ENCODE measurements at regions not wholly inside any gene's neighbourhood (a gene's known extent, or its start where the extent isn't known, plus 50 kb on each side); places are given as distances from the start of the nearest gene placed in this dataset.
"Not testable (repeated sequence)": the region's sequence is repeated elsewhere in the genome, so short reads cannot be mapped to it uniquely, and the experiment has no call there.

- DNase-seq = no peak
These were observed 112.7 kb upstream of the PTPN13 start for GRCh38 chr4:86481440-86481839.

GRCh38 chr4:86482306-86483172 lies 111.6 kb upstream of the PTPN13 start:
- DNase-seq = no peak

- DNase-seq = no peak
These were observed 111.0 kb upstream of the PTPN13 start for GRCh38 chr4:86483173-86483490.

- DNase-seq = no peak
These were observed 110.3 kb upstream of the PTPN13 start for GRCh38 chr4:86483773-86484172.

- DNase-seq = no peak
These were observed 109.9 kb upstream of the PTPN13 start for GRCh38 chr4:86484241-86484640.

- DNase-seq = no peak
These were observed 106.3 kb upstream of the PTPN13 start for GRCh38 chr4:86487738-86488348.

GRCh38 chr4:86493460-86493859 lies 100.7 kb upstream of the PTPN13 start:
- no peak for DNase-seq

GRCh38 chr4:86496094-86497080 lies 97.7 kb upstream of the PTPN13 start:
- DNase-seq = peak; percentile 17

- DNase-seq = no peak
These were observed 97.0 kb upstream of the PTPN13 start for GRCh38 chr4:86497131-86497530.

GRCh38 chr4:86497980-86498862 lies 95.9 kb upstream of the PTPN13 start:
- peak; percentile 43 for DNase-seq

GRCh38 chr4:86498863-86499166 lies 95.3 kb upstream of the PTPN13 start:
- no peak for DNase-seq

- DNase-seq = no peak
These were observed 93.6 kb upstream of the PTPN13 start for GRCh38 chr4:86500527-86500926.

GRCh38 chr4:86502081-86502480 lies 92.0 kb upstream of the PTPN13 start:
- DNase-seq = no peak

- no peak for DNase-seq
These were observed 87.5 kb upstream of the PTPN13 start for GRCh38 chr4:86506591-86506990.

- DNase-seq = no peak
These were observed 85.7 kb upstream of the PTPN13 start for GRCh38 chr4:86508436-86508835.

- no peak for DNase-seq
These were observed 82.5 kb upstream of the PTPN13 start for GRCh38 chr4:86511590-86511989.

- DNase-seq = no peak
These were observed 81.5 kb upstream of the PTPN13 start for GRCh38 chr4:86512631-86513030.

GRCh38 chr4:86515963-86516362 lies 78.2 kb upstream of the PTPN13 start:
- DNase-seq = not testable (repeated sequence)

GRCh38 chr4:86521373-86521969 lies 72.6 kb upstream of the PTPN13 start:
- no peak for DNase-seq

GRCh38 chr4:86522349-86522748 lies 71.8 kb upstream of the PTPN13 start:
- no peak for DNase-seq

GRCh38 chr4:86523333-86523732 lies 70.8 kb upstream of the PTPN13 start:
- no peak for DNase-seq

- not testable (repeated sequence) for DNase-seq
These were observed 66.4 kb upstream of the PTPN13 start for GRCh38 chr4:86527713-86528112.

Measured in skin of body (tissue), 1 donor.